Testis (tissue), 2 donors: ENCODE measurements at regions not wholly inside any gene's neighbourhood (a gene's known extent, or its start where the extent isn't known, plus 50 kb on each side); places are given as distances from the start of the nearest gene placed in this dataset.

Experiments
- DNase-seq: peaks from one replicate; pipeline ENCODE4 v3.0.0-alpha.2; 2019
- H3K27ac ChIP-seq, 2 donors: fragments of 200-600 bp; sonication (generic); one replicate each; pipeline ENCODE4 v1.5.1; 2019
- H3K27me3 ChIP-seq: fragments of 200-600 bp; sonication (generic); one replicate; pipeline ENCODE4 v1.5.1; 2019
- H3K36me3 ChIP-seq: fragments of 200-600 bp; sonication (generic); one replicate; pipeline ENCODE4 v1.5.1; 2017; ENCODE audit warnings: low read depth; ENCODE audit errors: missing control alignments
- H3K4me1 ChIP-seq: fragments of 200-600 bp; sonication (generic); one replicate; pipeline ENCODE4 v1.5.1; 2019
- H3K4me3 ChIP-seq, 2 donors: fragments of 200-600 bp; sonication (generic); one replicate each; pipeline ENCODE4 v1.5.1; 2017 to 2019
- H3K9me3 ChIP-seq: fragments of 200-600 bp; sonication (generic); one replicate; pipeline ENCODE4 v1.5.1; 2017
- CTCF ChIP-seq, 3 experiments: fragments of 450-650 bp in 2 of 3; fragments of 200-600 bp in 1 of 3; sonication (generic) in 1 of 3; IDR thresholded peaks; one replicate each; pipeline ENCODE4 v1.5.1; 2016 to 2019; ENCODE audit warnings: antibody characterized with exemption in 3 of 3, mild to moderate bottlenecking in 2 of 3, moderate library complexity in 1 of 3
- POLR2A ChIP-seq: fragments of 450-650 bp; IDR thresholded peaks from one replicate; pipeline ENCODE4 v1.6.1; 2017; ENCODE audit warnings: antibody characterized with exemption, mild to moderate bottlenecking, moderate library complexity
- WGBS, 2 donors: methylation state at CpG; one replicate each; pipeline ENCODE4 v1.1.5; 2018; 5-methylcytosine and 5-hydroxymethylcytosine counted together
- intact Hi-C: fragments of 100-400 bp; cut with DNase I; formaldehyde crosslinking; loops from one replicate; pipeline ENCODE4 v1.15.1; 2023; ENCODE audit warnings: low total_unique reads

GRCh38 chr2:3110994-3111666 is 266.5 kb downstream of the EIPR1 start:
- Histone ChIP-seq H3K36me3 (no peaks in the 10 kb centered on the region), H3K9me3 (no peaks in the 10 kb centered on the region), H3K4me1 (no peaks in the 10 kb centered on the region), H3K27ac (no peak overlapping the region), H3K27me3 (no peaks in the 10 kb centered on the region), H3K4me3 (no peak overlapping the region)
- no peak for TF ChIP-seq POLR2A
- TF ChIP-seq CTCF (IDR thresholded peaks at IDR 0.05) = no peak
- intact Hi-C loops = no loop called here
- 88 to 91% methylated on average over 7 of the region's 7 CpGs for WGBS, 2 donors
- DNase-seq = no peak

- Histone ChIP-seq H3K27ac (no peak overlapping the region), H3K4me1 (no peaks in the 10 kb centered on the region), H3K9me3 (no peaks in the 10 kb centered on the region), H3K4me3 (no peak overlapping the region), H3K36me3 (no peaks in the 10 kb centered on the region), H3K27me3 (no peaks in the 10 kb centered on the region)
- WGBS, 2 donors = 85 to 93% methylated on average over 3 of the region's 3 CpGs
- no peak for TF ChIP-seq CTCF (IDR thresholded peaks at IDR 0.05)
- no peak for TF ChIP-seq POLR2A
- intact Hi-C loops = no loop called here
- no peak for DNase-seq
Measured at GRCh38 chr2:3110555-3110954, 267.1 kb downstream of the EIPR1 start.

- no peak for TF ChIP-seq CTCF (IDR thresholded peaks at IDR 0.05)
- TF ChIP-seq POLR2A = no peak
Measured at GRCh38 chr2:3108710-3109702, 268.6 kb downstream of the EIPR1 start.

GRCh38 chr2:3108105-3108504 is 269.5 kb downstream of the EIPR1 start:
- no peak overlapping the region for H3K27ac ChIP-seq
- no peaks in the 10 kb centered on the region for H3K27me3 ChIP-seq
- H3K36me3 ChIP-seq = no peaks in the 10 kb centered on the region
- peak; percentile 7 for DNase-seq
- H3K9me3 ChIP-seq = no peaks in the 10 kb centered on the region
- H3K4me3 ChIP-seq = no peak overlapping the region
- H3K4me1 ChIP-seq = no peaks in the 10 kb centered on the region
- WGBS, 2 donors = 77 to 88% methylated on average over 7 to 13 of the region's 14 CpGs
- TF ChIP-seq CTCF (IDR thresholded peaks at IDR 0.05) (no peak), POLR2A (no peak)
- intact Hi-C loops = no loop called here

More at GRCh38 chr2:3108710-3109702, 268.6 kb downstream of the EIPR1 start:
- intact Hi-C loops = no loop called here
- Histone ChIP-seq H3K27me3 (no peaks in the 10 kb centered on the region), H3K4me1 (no peaks in the 10 kb centered on the region), H3K27ac (no peak overlapping the region), H3K4me3 (no peak overlapping the region), H3K36me3 (no peaks in the 10 kb centered on the region), H3K9me3 (no peaks in the 10 kb centered on the region)
- WGBS, 2 donors = 93 to 96% methylated on average over 21 to 29 of the region's 29 CpGs
- DNase-seq = peak; percentile 12
